NOMO-1 (cell line): ENCODE measurements at regions not wholly inside any gene's neighbourhood (a gene's known extent, or its start where the extent isn't known, plus 50 kb on each side); places are given as distances from the start of the nearest gene placed in this dataset.

ENCODE experiments used
- DNase-seq, 2 experiments: peaks; one replicate each; lab custom pipeline; 2025; ENCODE audit not compliant: unreplicated experiment in 2 of 2; lab: John Stamatoyannopoulos, UW

GRCh38 chr2:138171244-138171643 is 207.0 kb downstream of the HNMT start:
- no peak for DNase-seq

DNA sequence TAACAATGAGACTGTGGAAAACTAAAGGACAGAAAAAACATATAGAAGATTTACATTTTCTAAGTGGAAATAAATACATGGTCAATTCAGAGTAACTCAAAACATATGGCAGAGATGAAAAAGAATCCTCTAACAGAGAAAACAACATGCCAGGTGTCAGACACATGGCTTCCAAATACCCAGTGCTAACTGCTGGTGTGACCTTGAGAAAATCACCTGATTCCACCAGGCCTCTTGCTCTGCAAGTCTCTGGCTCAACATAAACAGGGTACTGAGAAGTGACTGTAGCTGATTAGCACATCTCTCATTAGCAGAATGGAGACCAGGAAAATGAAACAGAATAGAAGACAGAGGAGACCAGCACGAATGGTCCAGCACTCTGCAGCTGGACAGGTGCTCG is 210.8 kb downstream of the HNMT start:
- DNase-seq = no peak

DNA sequence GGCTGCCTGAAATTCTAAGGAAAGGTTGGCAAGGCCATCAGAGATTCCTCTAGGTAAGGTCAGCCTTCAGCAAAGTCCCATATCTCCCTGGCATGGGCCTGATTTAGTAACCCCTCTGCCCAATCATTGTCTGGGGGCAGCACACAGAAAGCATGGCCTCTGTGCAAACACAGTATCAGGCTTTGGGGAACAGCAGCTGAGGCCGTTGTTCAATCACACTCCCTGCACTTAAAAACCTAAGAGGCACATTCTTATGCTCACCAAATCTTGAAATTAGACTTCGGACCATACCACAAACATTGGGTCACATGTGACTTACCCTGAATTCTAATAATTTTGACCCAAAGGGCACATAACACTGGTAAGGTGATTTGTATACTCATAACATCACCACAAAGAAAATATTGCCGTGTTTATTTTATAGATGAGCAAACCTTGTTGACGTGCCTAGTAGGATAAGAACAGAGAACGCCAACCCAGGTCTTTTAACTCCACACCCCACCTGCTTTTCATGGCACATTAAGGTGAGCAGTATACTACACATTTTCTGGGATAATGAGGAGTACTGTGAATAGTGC is 212.7 kb downstream of the HNMT start:
- DNase-seq = no peak

GRCh38 chr2:138177693-138178092 is 213.4 kb downstream of the HNMT start:
- DNase-seq = no peak

GRCh38 chr2:138180692-138181386 is 216.6 kb downstream of the HNMT start:
- no peak for DNase-seq

- DNase-seq = no peak
Measured at GRCh38 chr2:138182250-138182936, 218.1 kb downstream of the HNMT start.

DNA sequence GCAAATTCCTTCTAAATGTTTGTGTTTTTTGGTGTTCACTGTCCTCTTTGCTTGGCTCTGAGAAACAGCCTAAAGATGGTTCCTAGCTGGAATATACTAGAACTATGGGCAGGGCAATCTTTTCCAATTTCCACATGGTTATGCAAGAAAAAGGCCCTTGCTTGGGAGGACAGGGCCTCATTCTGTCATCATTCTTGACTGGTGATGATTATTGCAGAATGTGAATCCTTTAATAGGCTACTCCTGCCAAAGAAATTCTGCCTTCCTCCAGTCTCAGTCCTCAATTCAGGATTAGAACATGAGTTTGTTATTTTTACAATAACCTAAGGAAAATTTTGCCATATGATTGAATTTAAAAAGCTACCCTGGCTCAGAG is 218.7 kb downstream of the HNMT start:
- DNase-seq = no peak

DNA sequence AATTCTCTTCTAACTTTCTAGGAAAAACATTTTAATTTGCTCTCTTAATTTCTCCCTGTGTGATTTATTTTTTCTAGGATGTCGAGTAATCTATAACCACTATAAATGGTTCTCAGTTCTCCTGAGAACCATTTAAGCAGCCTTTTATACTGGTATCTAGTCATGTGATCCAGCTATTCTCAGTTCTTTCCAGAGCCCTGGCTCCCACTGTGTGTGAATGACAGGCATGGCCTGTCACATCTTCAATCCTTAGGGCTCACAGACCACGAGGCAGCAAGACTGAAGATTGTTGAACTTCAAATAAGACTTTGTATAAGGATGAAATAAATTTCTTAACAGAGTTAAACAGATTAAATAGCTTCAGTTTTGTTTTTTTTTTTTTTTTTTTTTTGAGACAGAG is 219.4 kb downstream of the HNMT start:
- no peak for DNase-seq

DNA sequence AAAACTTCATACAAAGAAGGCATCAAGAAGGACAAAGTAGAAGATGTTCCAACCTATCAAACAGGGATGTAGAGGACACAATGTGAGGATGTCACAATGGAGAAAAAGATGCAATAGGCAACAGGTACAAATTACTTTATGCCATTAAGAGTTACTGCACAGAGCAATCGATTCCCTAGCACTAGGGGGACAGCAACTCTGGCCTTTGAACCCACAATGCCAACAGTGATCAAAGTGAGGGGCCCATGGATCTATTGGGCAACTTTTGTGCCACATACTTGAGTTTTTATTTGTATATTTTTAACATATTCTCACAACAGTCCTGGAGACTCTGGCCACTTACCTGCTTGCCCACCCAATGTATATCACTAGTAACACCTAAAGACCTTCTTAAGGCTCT is 220.2 kb downstream of the HNMT start:
- DNase-seq = no peak

GRCh38 chr2:138185827-138186226 is 221.6 kb downstream of the HNMT start:
- DNase-seq = no peak

DNA sequence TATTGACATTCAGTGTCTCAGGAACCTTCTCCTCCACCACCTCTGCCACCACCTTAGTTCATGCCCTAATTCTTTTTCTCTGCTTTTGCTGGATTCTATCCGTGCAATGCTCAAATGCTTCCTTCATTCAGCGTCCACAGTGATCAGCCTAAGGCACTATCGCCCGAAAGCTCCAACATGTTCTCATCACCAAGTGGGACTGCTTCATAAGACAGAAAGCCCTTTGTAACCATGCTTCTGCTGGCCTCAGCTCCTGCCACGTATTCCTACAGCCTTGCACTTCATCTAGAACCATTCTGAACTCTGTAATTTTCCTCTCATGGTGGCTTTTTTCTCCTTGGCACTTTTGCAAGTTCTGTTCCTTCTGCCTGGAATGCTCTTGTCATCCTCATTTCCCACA is 222.9 kb downstream of the HNMT start:
- no peak for DNase-seq

DNA sequence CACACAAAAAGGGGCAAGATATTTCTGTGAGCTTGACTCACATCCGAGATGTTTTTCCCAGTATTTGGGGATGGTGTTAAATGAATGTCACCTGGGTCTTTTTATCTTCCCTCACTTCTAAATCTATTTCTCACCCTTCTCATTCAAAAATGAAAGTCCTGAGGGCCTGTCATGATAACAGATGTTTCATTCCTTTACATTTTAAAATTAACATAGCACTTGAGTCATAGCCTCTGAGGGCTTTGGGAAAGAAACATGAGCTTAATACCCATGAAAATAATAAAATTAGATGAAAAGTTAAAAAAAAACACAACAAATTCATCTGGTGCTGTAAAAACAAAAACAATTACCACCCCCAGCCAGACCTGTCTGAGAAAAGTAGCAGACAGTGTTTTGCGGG is 226.7 kb downstream of the HNMT start:
- no peak for DNase-seq

GRCh38 chr2:138193416-138194213 is 229.3 kb downstream of the HNMT start:
- no peak for DNase-seq

DNA sequence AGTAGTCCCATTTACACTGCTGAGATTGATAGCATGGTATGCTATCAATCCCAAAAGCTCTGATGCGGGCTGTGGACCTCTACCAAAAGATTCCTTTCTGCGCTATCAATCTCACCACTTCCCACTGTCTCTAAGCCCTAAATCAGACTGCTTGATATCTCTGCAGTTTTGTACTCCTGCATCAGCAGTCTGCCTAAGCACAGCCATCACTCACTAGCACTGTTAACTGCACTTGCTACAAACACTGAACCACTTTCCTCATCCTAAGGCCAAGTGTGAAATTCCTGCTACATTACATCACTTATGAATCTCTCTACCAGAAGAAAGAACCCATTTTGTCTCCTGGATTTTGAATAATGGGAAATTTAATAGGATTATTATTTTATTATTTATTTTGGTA is 237.0 kb downstream of the HNMT start:
- no peak for DNase-seq

GRCh38 chr2:138202762-138203161 is 238.5 kb downstream of the HNMT start:
- no peak for DNase-seq

DNA sequence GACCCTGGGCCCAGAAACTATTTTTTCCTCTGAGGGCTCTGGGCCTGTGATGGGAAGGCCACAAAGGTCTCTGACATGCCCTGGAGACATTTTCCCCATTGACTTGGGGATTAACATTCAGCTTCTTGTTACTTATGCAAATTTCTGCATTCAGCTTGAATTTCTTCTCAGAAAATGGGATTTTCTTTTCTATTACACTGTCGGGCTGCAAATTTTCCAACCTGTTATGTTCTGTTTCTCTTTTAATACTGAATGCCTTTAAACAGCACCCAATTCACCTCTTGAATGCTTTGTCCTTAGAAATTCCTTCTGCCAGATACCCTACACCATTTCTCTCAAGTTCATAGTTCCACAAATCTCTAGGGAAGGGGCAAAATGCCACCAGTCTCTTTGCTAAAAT is 241.0 kb downstream of the HNMT start:
- no peak for DNase-seq

GRCh38 chr2:138207074-138207930 is 243.0 kb downstream of the HNMT start:
- no peak for DNase-seq

DNA sequence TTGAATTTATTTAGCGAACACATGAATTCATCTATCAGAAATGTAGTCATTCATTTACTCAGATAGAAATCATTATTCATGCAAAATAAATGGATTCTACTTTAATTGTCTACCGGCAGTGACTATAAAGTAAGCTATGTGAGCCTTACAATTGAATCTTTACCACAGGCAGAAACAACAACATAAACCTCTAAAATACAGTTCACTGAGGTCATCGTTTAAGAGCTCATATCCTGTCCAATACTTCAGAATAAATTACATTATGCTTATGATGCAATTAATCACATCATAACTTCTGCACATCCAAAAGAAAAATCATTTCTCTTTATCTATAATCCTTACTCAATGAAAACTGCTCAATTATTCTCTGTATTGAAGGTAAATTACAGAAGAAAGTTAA is 244.7 kb downstream of the HNMT start:
- DNase-seq = no peak

- DNase-seq = no peak
Measured at GRCh38 chr2:138210487-138210886, 246.2 kb downstream of the HNMT start.

- no peak for DNase-seq
Measured at GRCh38 chr2:138212434-138212833, 248.2 kb downstream of the HNMT start.

GRCh38 chr2:138213084-138213483 is 248.8 kb downstream of the HNMT start:
- DNase-seq = no peak
